Esophagus muscularis mucosa (tissue), 4 donors: ENCODE measurements at regions not wholly inside any gene's neighbourhood (a gene's known extent, or its start where the extent isn't known, plus 50 kb on each side); places are given as distances from the start of the nearest gene placed in this dataset.

ENCODE experiments used
- DNase-seq: peaks from one replicate; pipeline ENCODE4 v3.0.0-alpha.2; 2017; ENCODE audit errors: extremely low spot score
- H3K27ac ChIP-seq, 4 donors: fragments of 200-600 bp; sonication (generic); replicated peaks in 1 of 4; 1 replicate in 3 of 4; 2 replicates in 1 of 4; pipeline ENCODE4 v1.5.1; 2016 to 2019; ENCODE audit warnings: mild to moderate bottlenecking in 1 of 4
- H3K27me3 ChIP-seq, 4 donors: fragments of 200-600 bp; sonication (generic); one replicate each; pipeline versions ENCODE4 v1.5.1 to v1.6.0; 2016 to 2019
- H3K36me3 ChIP-seq, 4 donors: fragments of 200-600 bp; sonication (generic); one replicate each; pipeline ENCODE4 v1.5.1; 2016 to 2019
- H3K4me1 ChIP-seq, 4 donors: fragments of 200-600 bp; sonication (generic); one replicate each; pipeline ENCODE4 v1.5.1; 2016 to 2019
- H3K4me3 ChIP-seq, 4 donors: fragments of 200-600 bp; sonication (generic); 1 replicate in 2 of 4; 2 replicates in 2 of 4; pipeline ENCODE4 v1.5.1; 2016 to 2019; ENCODE audit warnings: mild to moderate bottlenecking in 4 of 4, moderate library complexity in 1 of 4
- H3K9me3 ChIP-seq, 4 donors: fragments of 200-600 bp; sonication (generic); 1 replicate in 3 of 4; 2 replicates in 1 of 4; pipeline ENCODE4 v1.5.1; 2016 to 2019
- CTCF ChIP-seq, 3 experiments: fragments of 200-600 bp in 2 of 3; fragments of 450-650 bp in 1 of 3; sonication (generic) in 2 of 3; IDR thresholded peaks; one replicate each; pipeline ENCODE4 v1.5.1; 2017 to 2019; ENCODE audit warnings: antibody characterized with exemption in 3 of 3, mild to moderate bottlenecking in 2 of 3, moderate library complexity in 1 of 3
- EP300 ChIP-seq: sonication (generic); formaldehyde crosslinking; IDR thresholded peaks from one replicate; pipeline ENCODE4 v1.6.1; 2017; ENCODE audit warnings: antibody characterized with exemption
- POLR2A ChIP-seq: fragments of 450-650 bp; IDR thresholded peaks from one replicate; pipeline ENCODE4 v1.6.1; 2017; ENCODE audit warnings: antibody characterized with exemption, moderate library complexity, mild to moderate bottlenecking, low read depth
- POLR2AphosphoS5 ChIP-seq, 2 donors: sonication (generic); formaldehyde crosslinking; IDR thresholded peaks; one replicate each; pipeline ENCODE4 v1.6.1; 2017; ENCODE audit warnings: antibody characterized with exemption in 2 of 2
- WGBS: methylation state at CpG from one replicate; pipeline ENCODE4 v1.1.5; 2018; 5-methylcytosine and 5-hydroxymethylcytosine counted together
- intact Hi-C: fragments of 100-400 bp; cut with DNase I; formaldehyde crosslinking; loops from one replicate; pipeline ENCODE4 v1.15.1; 2023

GRCh38 chr15:96553451-96553850, 223.0 kb downstream of the NR2F2 start:
- TF ChIP-seq POLR2A = no peak
- no peak for TF ChIP-seq CTCF (IDR thresholded peaks at IDR 0.05)
- no peak for TF ChIP-seq EP300
- no peak for TF ChIP-seq POLR2AphosphoS5 (IDR thresholded peaks at IDR 0.05)
- no peaks in the 10 kb centered on the region for H3K36me3 ChIP-seq
- H3K4me1 ChIP-seq = no peaks in the 10 kb centered on the region
- WGBS = 80% methylated on average over 5 of the region's 5 CpGs
- H3K9me3 ChIP-seq = no peaks in the 10 kb centered on the region
- H3K27ac ChIP-seq = no peak overlapping the region
- DNase-seq = no peak
- H3K27me3 ChIP-seq = peaks cover 0 to 8% (median 0%) of the 10 kb centered on the region in 4 donors
- intact Hi-C loops = no loop called here
- H3K4me3 ChIP-seq = no peak overlapping the region

GRCh38 chr15:96553931-96554330, 223.4 kb downstream of the NR2F2 start:
- Histone ChIP-seq H3K36me3 (no peaks in the 10 kb centered on the region), H3K27me3 (peaks cover 0 to 8% (median 0%) of the 10 kb centered on the region in 4 donors), H3K27ac (no peak overlapping the region), H3K9me3 (no peaks in the 10 kb centered on the region), H3K4me3 (no peak overlapping the region), H3K4me1 (no peaks in the 10 kb centered on the region)
- intact Hi-C loops = no loop called here
- no peak for TF ChIP-seq POLR2A
- TF ChIP-seq POLR2AphosphoS5 (IDR thresholded peaks at IDR 0.05) = no peak
- TF ChIP-seq EP300 = no peak
- TF ChIP-seq CTCF (IDR thresholded peaks at IDR 0.05) = no peak
- 88% methylated on average over 6 of the region's 6 CpGs for WGBS
- no peak for DNase-seq

GRCh38 chr15:96554541-96554940, 224.0 kb downstream of the NR2F2 start:
- DNase-seq = no peak
- intact Hi-C loops = no loop called here
- peaks cover 0 to 8% (median 0%) of the 10 kb centered on the region in 4 donors for H3K27me3 ChIP-seq
- H3K4me1 ChIP-seq = no peaks in the 10 kb centered on the region
- TF ChIP-seq POLR2A (no peak), POLR2AphosphoS5 (IDR thresholded peaks at IDR 0.05) (no peak), CTCF (IDR thresholded peaks at IDR 0.05) (no peak)
- no peaks in the 10 kb centered on the region for H3K9me3 ChIP-seq
- no peak overlapping the region for H3K27ac ChIP-seq
- H3K4me3 ChIP-seq = no peak overlapping the region
- no peaks in the 10 kb centered on the region for H3K36me3 ChIP-seq

GRCh38 chr15:96559087-96559486, 228.6 kb downstream of the NR2F2 start:
- Histone ChIP-seq H3K4me3 (no peak overlapping the region), H3K27me3 (no peaks in the 10 kb centered on the region), H3K36me3 (no peaks in the 10 kb centered on the region), H3K27ac (no peak overlapping the region), H3K9me3 (peaks cover 0 to 9% (median 4%) of the 10 kb centered on the region in 4 donors), H3K4me1 (no peaks in the 10 kb centered on the region)
- no peak for DNase-seq
- 100% methylated on average over 1 of the region's 1 CpG for whole genome bisulfite sequencing
- TF ChIP-seq POLR2A (no peak), POLR2AphosphoS5 (IDR thresholded peaks at IDR 0.05) (no peak), CTCF (IDR thresholded peaks at IDR 0.05) (no peak), EP300 (no peak)
- intact Hi-C loops = no loop called here

GRCh38 chr15:96559631-96560030, 229.1 kb downstream of the NR2F2 start:
- Histone ChIP-seq H3K4me3 (no peak overlapping the region), H3K27ac (no peak overlapping the region), H3K27me3 (no peaks in the 10 kb centered on the region), H3K36me3 (no peaks in the 10 kb centered on the region), H3K4me1 (no peaks in the 10 kb centered on the region), H3K9me3 (peaks cover 0 to 9% (median 4%) of the 10 kb centered on the region in 4 donors)
- WGBS = 86% methylated on average over 4 of the region's 4 CpGs
- intact Hi-C loops = no loop called here
- TF ChIP-seq POLR2AphosphoS5 (IDR thresholded peaks at IDR 0.05) (no peak), CTCF (IDR thresholded peaks at IDR 0.05) (no peak), POLR2A (no peak), EP300 (no peak)
- DNase-seq = no peak
